LNCaP clone FGC (cell line): ENCODE measurements at regions not wholly inside any gene's neighbourhood (a gene's known extent, or its start where the extent isn't known, plus 50 kb on each side); places are given as distances from the start of the nearest gene placed in this dataset.

Experiments used
- DNase-seq: peaks from one replicate; pipeline ENCODE4 v3.0.0-alpha.2; 2011; ENCODE audit warnings: low read depth
- H3K4me3 ChIP-seq: 2 replicates; pipeline ENCODE4 v1.5.1; 2011; ENCODE audit warnings: mild to moderate bottlenecking, low read depth, low read length, control low read depth
- CTCF ChIP-seq: IDR thresholded peaks from 2 replicates; pipeline ENCODE4 v1.5.1; 2012; ENCODE audit warnings: mild to moderate bottlenecking; ENCODE audit not compliant: control insufficient read depth, insufficient read depth; ENCODE audit errors: extremely low read depth

GRCh38 chr1:199813198-199813597, 214.3 kb upstream of the NR5A2 start:
- no peak for TF ChIP-seq CTCF
- no peak overlapping the region for H3K4me3 ChIP-seq
- DNase-seq, result no peak

- H3K4me3 ChIP-seq, result no peak overlapping the region
- TF ChIP-seq CTCF, result no peak
- DNase-seq, result no peak
These were observed 211.6 kb upstream of the NR5A2 start for GRCh38 chr1:199815947-199816346.

GRCh38 chr1:199817266-199817665, 210.2 kb upstream of the NR5A2 start:
- DNase-seq, result no peak
- H3K4me3 ChIP-seq, result no peak overlapping the region
- no peak for TF ChIP-seq CTCF

- no peak for TF ChIP-seq CTCF
- DNase-seq, result peak; percentile 52
- no peak overlapping the region for H3K4me3 ChIP-seq
These were observed 206.3 kb upstream of the NR5A2 start for GRCh38 chr1:199821029-199821779.

- H3K4me3 ChIP-seq, result no peak overlapping the region
- no peak for TF ChIP-seq CTCF
- DNase-seq, result no peak
These were observed 195.1 kb upstream of the NR5A2 start for GRCh38 chr1:199832451-199832850.

- no peak for TF ChIP-seq CTCF
- H3K4me3 ChIP-seq, result no peak overlapping the region
- DNase-seq, result no peak
These were observed 192.8 kb upstream of the NR5A2 start for GRCh38 chr1:199834711-199835110.

- no peak overlapping the region for H3K4me3 ChIP-seq
- TF ChIP-seq CTCF, result no peak
- no peak for DNase-seq
These were observed 191.1 kb upstream of the NR5A2 start for GRCh38 chr1:199836430-199836829.
